Thymus (tissue), 11 donors: ENCODE measurements at regions not wholly inside any gene's neighbourhood (a gene's known extent, or its start where the extent isn't known, plus 50 kb on each side); places are given as distances from the start of the nearest gene placed in this dataset.

Experiments
- DNase-seq, 9 donors: peaks; one replicate each; pipeline ENCODE4 v3.0.0-alpha.2; 2013; ENCODE audit warnings: low spot score in 9 of 9, low read depth in 6 of 9, missing footprints in 1 of 9
- H3K27ac ChIP-seq, 2 donors: one replicate each; pipeline ENCODE4 v1.5.1; 2013; ENCODE audit warnings: control low read depth in 1 of 2, low read depth in 1 of 2, low read length in 1 of 2, mild to moderate bottlenecking in 1 of 2, moderate library complexity in 1 of 2
- H3K27me3 ChIP-seq, 2 donors: one replicate each; pipeline ENCODE4 v1.5.1; 2013; ENCODE audit warnings: low read length in 1 of 2; ENCODE audit not compliant: control insufficient read depth in 2 of 2, insufficient read depth in 1 of 2
- H3K36me3 ChIP-seq, 2 donors: one replicate each; pipeline ENCODE4 v1.5.1; 2013; ENCODE audit warnings: low read length in 1 of 2, mild to moderate bottlenecking in 1 of 2, moderate library complexity in 1 of 2; ENCODE audit not compliant: control insufficient read depth in 2 of 2, insufficient read depth in 2 of 2
- H3K4me1 ChIP-seq, 2 donors: one replicate each; pipeline ENCODE4 v1.5.1; 2013; ENCODE audit warnings: low read length in 2 of 2; ENCODE audit not compliant: control insufficient read depth in 2 of 2, insufficient read depth in 2 of 2
- H3K4me3 ChIP-seq, 2 donors: one replicate each; pipeline ENCODE4 v1.5.1; 2013; ENCODE audit warnings: low read length in 2 of 2, control low read depth in 1 of 2, mild to moderate bottlenecking in 1 of 2
- H3K9me3 ChIP-seq, 2 donors: one replicate each; pipeline ENCODE4 v1.5.1; 2013; ENCODE audit warnings: low read length in 1 of 2, mild to moderate bottlenecking in 1 of 2; ENCODE audit not compliant: control insufficient read depth in 2 of 2, insufficient read depth in 1 of 2
- WGBS: extraction: QIAGEN DNeasy Blood & Tissue Kit; methylation state at CpG from one replicate; pipeline ENCODE4 v1.1.7; 2013; 5-methylcytosine and 5-hydroxymethylcytosine counted together
- donor health status: healthy.

DNA sequence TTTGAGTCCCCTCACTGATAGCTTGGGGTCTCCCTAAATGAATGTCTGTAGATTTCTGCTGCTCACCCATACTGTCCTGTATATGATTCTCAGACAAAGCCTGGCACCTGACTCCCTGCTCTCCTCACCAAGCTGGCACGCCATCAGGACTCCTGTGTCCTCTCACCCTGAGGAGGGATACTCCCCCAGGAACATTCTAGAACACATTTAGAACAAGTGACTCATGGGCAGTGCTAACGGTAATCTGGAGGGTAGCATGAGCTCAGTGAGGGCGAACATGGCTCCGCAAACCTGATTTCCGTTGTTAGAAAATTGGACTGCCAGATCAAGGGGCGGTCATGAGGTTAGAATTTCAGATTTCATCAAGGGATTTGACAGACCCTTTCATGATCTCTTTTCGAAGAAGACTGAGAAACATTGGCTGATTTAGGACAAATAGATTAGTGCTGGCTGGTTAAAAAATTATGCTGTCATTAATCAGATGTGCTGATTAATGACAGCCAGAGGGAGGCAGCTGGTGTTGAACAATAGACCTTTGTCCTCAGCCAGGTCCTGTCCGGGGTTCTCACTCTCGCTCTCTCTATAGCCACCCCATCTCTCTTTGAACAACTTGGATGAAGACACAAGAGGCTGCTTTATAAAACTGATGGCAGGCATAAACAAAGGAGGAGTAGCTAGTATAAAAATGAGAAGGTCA lies 244.3 kb downstream of the PTTG2 start:
- WGBS: 97% methylated on average over 9 of the region's 9 CpGs
- H3K4me1 ChIP-seq: peaks cover 4 to 17% of the 10 kb centered on the region in 2 donors
- H3K4me3 ChIP-seq: no peak overlapping the region
- H3K9me3 ChIP-seq: no peaks in the 10 kb centered on the region
- no peak overlapping the region for H3K27ac ChIP-seq
- DNase-seq: no peak
- H3K27me3 ChIP-seq: no peaks in the 10 kb centered on the region
- H3K36me3 ChIP-seq: no peaks in the 10 kb centered on the region

DNA sequence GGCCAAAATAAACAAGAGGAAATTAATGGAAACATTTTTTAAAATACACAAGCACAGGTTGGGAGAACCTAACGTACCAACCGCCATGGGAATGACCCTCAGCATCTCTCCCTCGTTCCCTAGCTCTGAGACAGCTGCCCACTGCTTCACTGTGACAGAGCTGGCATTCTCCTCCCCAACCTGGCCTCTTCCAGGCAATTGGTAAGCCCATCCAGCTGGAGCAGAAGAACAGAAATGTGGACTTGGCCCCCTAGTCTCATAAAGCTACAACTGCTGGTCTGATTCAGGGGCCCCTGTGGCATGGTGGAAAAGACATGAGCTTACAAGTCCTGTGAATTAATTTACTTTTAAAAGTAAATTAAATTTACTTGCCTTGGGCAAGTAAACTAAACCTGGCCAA lies 245.1 kb downstream of the PTTG2 start:
- H3K4me1 ChIP-seq: peaks cover 4 to 17% of the 10 kb centered on the region in 2 donors
- H3K4me3 ChIP-seq: no peak overlapping the region
- H3K27ac ChIP-seq: no peak overlapping the region
- DNase-seq: no peak
- H3K27me3 ChIP-seq: no peaks in the 10 kb centered on the region
- H3K9me3 ChIP-seq: no peaks in the 10 kb centered on the region
- H3K36me3 ChIP-seq: no peaks in the 10 kb centered on the region
- 96% methylated on average over 3 of the region's 3 CpGs for WGBS

DNA sequence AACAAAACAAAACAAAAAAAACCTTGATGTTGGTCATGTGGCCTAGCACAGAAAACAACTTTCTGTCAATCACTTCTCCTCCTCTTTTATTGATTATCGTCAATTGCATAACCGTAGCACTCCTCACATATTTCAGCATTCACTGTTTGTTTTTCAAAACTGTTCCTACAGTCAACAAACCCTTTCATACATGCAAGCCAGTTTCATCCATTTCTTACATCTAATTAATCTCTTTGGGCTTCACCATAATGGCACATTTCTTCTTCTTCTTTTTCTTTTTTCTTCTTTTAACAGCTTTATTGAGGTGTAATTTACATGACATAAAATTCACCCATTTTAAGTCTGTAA lies 246.9 kb downstream of the PTTG2 start:
- H3K27me3 ChIP-seq: no peaks in the 10 kb centered on the region
- no peak for DNase-seq
- WGBS: 98% methylated on average over 2 of the region's 2 CpGs

DNA sequence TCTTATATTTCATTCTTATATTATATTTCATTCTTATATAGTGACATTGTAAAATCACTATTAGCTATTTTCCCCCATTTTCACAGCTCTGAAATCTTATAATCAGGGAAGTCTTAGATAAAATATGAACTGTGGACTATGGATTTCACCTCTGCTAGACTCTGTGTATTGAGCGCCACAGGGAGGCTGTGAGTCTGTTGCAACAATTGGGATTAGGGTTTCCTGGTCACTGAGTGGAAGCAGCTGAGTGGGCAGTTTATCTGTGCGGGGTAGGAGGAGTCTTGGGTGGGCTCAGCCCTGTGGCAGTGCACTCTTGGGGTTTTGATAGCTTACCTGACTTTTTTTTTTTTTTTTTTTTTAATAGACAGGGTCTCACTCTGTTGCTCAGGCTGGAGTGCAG lies 249.5 kb downstream of the PTTG2 start:
- no peak overlapping the region for H3K27ac ChIP-seq
- H3K27me3 ChIP-seq: no peaks in the 10 kb centered on the region
- WGBS: 97% methylated on average over 2 of the region's 2 CpGs
- no peaks in the 10 kb centered on the region for H3K9me3 ChIP-seq
- peaks cover 0 to 3% of the 10 kb centered on the region in 2 donors for H3K4me1 ChIP-seq
- no peak for DNase-seq
- no peak overlapping the region for H3K4me3 ChIP-seq
- no peaks in the 10 kb centered on the region for H3K36me3 ChIP-seq

More for the DNA sequence above, 246.9 kb downstream of the PTTG2 start:
- H3K4me3 ChIP-seq: no peak overlapping the region
- H3K9me3 ChIP-seq: no peaks in the 10 kb centered on the region
- H3K4me1 ChIP-seq: peaks cover 0 to 10% of the 10 kb centered on the region in 2 donors
- H3K27ac ChIP-seq: no peak overlapping the region
- no peaks in the 10 kb centered on the region for H3K36me3 ChIP-seq

DNA sequence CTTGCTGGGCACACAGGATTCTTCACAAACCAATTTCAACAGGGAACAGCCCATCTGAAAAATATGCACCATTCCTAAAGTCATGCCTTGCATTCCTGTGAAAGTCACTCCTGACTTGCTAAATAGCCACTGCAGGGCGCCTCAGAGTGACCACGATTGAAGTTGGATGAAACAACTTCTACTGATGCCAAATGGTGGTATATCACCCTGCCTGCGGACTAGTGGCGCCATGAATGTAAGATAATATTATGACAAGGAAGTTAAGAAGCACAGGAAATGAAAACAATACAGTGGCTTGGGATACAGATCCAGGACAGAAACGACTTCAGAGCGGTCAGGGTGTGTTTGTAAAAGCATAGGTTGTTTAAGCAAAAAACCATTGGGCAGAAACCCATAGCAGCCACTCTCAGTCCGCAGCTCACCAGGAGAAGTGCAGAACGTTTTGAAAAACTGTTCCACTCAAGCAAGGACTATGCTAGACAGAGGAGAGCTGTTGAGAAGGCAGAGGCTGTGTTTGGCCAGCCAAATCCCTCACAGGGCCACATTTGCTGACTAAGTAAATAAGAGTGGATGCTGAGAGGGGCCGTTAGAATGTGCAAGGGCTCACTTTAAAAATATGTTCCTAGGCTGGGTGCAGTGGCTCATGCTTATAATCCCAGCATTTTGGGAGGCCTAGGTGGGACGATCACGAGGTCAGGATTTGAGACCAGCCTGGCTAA lies 250.4 kb downstream of the PTTG2 start:
- Histone ChIP-seq H3K4me1 (peaks cover 0 to 3% of the 10 kb centered on the region in 2 donors), H3K36me3 (no peaks in the 10 kb centered on the region), H3K9me3 (no peaks in the 10 kb centered on the region), H3K4me3 (no peak overlapping the region), H3K27me3 (no peaks in the 10 kb centered on the region), H3K27ac (no peak overlapping the region)
- DNase-seq: no peak
- 92% methylated on average over 11 of the region's 11 CpGs for WGBS

DNA sequence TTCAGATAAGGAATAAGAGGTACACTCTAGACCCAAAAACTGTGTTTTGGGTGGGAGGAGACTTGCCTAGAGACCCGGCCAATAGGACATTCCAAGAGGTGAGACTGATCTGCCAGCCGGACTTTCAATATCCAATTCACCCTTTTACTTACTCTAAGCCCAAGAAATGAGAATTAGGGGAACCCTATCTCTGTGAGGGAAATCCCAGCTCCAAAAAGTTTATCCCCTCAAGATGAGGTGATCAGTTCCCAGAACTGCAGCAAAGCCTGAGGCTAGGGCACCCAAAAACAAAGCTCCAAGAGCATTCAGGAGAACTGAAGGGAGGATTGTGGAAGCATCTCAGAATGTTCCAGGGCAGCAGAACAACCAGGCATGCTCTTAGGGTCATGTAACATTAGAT lies 251.7 kb downstream of the PTTG2 start:
- WGBS: 97% methylated on average over 2 of the region's 2 CpGs
- H3K9me3 ChIP-seq: no peaks in the 10 kb centered on the region
- DNase-seq: no peak
- no peaks in the 10 kb centered on the region for H3K27me3 ChIP-seq
- no peak overlapping the region for H3K27ac ChIP-seq
- H3K4me3 ChIP-seq: no peak overlapping the region
- H3K4me1 ChIP-seq: peaks cover 0 to 3% of the 10 kb centered on the region in 2 donors
- H3K36me3 ChIP-seq: no peaks in the 10 kb centered on the region

DNA sequence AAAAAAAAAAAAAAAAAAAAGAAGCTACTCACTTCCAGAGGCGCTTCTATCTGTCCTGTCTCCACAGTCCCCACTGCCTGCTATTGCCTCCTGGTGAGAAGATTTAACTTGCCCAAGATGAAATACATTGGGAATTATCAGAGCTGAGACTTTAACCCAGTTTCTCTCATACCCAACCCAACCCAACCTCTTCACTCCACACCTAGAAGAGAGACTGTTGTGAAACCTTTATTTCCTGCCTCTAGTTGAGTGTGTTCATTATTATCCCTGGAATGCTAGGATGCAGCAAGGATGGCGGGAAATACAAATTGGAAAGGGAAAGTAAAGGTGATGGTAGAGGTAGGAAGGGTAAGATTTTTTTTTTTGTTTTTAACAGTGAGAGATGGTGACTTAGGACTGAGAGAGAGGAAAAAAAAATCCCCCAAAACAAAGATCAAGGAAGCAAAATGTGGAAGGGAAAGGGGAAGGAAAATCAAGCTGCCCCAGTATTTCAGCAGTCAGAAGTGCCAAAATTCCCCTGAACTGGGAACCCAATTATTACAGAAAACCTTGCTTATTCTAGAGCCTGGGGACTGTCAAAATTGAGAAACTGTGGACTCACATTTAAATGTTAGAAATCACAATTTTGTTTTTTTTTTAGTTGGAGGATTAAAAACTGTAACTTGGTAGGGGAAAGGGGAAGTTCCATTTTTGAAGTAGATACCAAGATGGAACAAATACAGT lies 253.0 kb downstream of the PTTG2 start:
- Histone ChIP-seq H3K4me3 (no peak overlapping the region), H3K27ac (no peak overlapping the region), H3K36me3 (no peaks in the 10 kb centered on the region), H3K9me3 (no peaks in the 10 kb centered on the region), H3K27me3 (no peaks in the 10 kb centered on the region), H3K4me1 (peaks cover 0 to 3% of the 10 kb centered on the region in 2 donors)
- 99% methylated on average over 2 of the region's 2 CpGs for WGBS
- no peak for DNase-seq

DNA sequence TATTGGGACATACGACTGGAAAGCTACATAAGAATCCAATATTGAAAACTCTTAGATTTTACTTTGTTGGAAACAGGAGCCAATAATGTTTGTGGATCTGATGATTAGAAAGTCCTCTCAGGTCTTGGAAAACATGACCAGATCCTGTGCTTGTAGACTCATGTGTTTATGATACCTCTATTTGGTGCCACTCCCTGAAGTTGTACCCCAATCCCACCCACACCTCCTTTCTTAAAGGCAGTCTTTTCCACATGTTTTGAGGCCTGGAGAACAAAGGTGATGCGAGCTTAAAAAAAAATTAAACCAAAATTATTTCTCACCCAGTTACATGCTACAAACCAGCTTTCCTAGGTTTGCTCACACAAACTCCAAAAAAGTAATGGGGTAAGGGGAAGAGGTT lies 262.7 kb downstream of the PTTG2 start:
- Histone ChIP-seq H3K27ac (no peak overlapping the region), H3K4me3 (no peak overlapping the region), H3K9me3 (peaks cover 0 to 1% of the 10 kb centered on the region in 2 donors), H3K4me1 (no peaks in the 10 kb centered on the region), H3K27me3 (no peaks in the 10 kb centered on the region), H3K36me3 (no peaks in the 10 kb centered on the region)
- WGBS: 99% methylated on average over 2 of the region's 2 CpGs
- no peak for DNase-seq

DNA sequence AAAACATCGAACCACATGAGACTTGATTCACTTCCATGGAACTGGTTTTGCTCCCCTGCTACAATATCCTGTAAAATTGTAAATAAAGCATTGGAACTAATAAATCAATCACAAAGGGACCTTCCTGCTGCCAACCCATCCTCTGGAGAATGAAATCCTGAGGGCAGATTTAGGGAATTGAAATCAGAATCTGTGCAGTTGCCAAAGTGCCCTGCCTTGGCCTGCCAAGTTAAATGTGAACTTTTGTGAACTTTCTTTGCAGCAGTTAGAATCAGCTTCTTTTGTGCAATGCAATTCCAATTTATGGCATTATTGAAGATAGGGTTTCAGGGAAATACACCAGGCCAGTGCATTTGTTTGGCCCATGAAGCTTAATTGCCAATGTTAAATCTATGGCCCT lies 263.1 kb downstream of the PTTG2 start:
- 1% methylated on average over 1 of the region's 1 CpG for WGBS
- no peak overlapping the region for H3K4me3 ChIP-seq

More for the DNA sequence above, 263.1 kb downstream of the PTTG2 start:
- H3K27ac ChIP-seq: no peak overlapping the region
- H3K4me1 ChIP-seq: no peaks in the 10 kb centered on the region
- no peaks in the 10 kb centered on the region for H3K27me3 ChIP-seq
- peaks cover 0 to 1% of the 10 kb centered on the region in 2 donors for H3K9me3 ChIP-seq
- DNase-seq: no peak
- no peaks in the 10 kb centered on the region for H3K36me3 ChIP-seq
